ENCODE measurements at regions not wholly inside any gene's neighbourhood (a gene's known extent, or its start where the extent isn't known, plus 50 kb on each side); places are given as distances from the start of the nearest gene placed in this dataset.

DNA sequence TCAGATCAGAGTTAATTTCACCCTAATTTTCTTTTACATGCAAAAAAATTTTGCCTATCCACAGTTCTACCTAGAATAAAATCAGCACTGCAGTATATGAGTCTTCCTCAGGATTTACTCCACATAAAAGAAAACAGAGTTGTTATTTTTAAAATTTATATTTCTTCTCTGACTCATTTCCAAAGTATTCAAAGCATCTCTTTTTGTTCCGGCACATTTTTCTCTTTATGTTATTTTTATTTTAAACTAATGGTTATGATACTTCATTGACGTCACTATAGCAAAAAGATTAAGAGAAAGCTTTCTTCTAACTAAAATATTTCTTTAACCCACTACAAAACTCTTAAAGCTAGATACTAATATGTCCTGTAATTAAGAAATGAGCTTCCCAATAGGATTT, 590.4 kb downstream of the PRELID2 start:
- ATAC-seq (ENCODE audit: insufficient read depth, low read depth) (no peak), DNase-seq (no peak)
- no peaks in the 10 kb centered on the region for H3K36me3 ChIP-seq (ENCODE audit: insufficient read depth, low read length)
- no peaks in the 10 kb centered on the region for H3K79me2 ChIP-seq (ENCODE audit: insufficient read depth, low read length)
- no peak overlapping the region for H3K4me2 ChIP-seq (ENCODE audit: insufficient read depth, low read length)
- no peak overlapping the region for H2AFZ ChIP-seq (ENCODE audit: low read depth, low read length)
- no peaks in the 10 kb centered on the region for H3K9me3 ChIP-seq (ENCODE audit: insufficient read depth, low read length, severe bottlenecking)
- no peaks in the 10 kb centered on the region for H3K27me3 ChIP-seq (ENCODE audit: insufficient read depth, low read length, poor library complexity)
- H4K20me1 ChIP-seq (ENCODE audit: insufficient read depth, low read length): no peaks in the 10 kb centered on the region
- TF ChIP-seq EZH2 (IDR thresholded peaks at IDR 0.05; ENCODE audit: borderline replicate concordance, low read depth, low read length, severe bottlenecking): no peak
- TF ChIP-seq, protein P1, sequence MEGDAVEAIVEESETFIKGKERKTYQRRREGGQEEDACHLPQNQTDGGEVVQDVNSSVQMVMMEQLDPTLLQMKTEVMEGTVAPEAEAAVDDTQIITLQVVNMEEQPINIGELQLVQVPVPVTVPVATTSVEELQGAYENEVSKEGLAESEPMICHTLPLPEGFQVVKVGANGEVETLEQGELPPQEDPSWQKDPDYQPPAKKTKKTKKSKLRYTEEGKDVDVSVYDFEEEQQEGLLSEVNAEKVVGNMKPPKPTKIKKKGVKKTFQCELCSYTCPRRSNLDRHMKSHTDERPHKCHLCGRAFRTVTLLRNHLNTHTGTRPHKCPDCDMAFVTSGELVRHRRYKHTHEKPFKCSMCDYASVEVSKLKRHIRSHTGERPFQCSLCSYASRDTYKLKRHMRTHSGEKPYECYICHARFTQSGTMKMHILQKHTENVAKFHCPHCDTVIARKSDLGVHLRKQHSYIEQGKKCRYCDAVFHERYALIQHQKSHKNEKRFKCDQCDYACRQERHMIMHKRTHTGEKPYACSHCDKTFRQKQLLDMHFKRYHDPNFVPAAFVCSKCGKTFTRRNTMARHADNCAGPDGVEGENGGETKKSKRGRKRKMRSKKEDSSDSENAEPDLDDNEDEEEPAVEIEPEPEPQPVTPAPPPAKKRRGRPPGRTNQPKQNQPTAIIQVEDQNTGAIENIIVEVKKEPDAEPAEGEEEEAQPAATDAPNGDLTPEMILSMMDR (IDR thresholded peaks at IDR 0.05; ENCODE audit: borderline replicate concordance, extremely low read depth, low read length, poor library complexity, severe bottlenecking): no peak
- H3K4me3 ChIP-seq (ENCODE audit: low read depth in 1 of 2, low read length in 2 of 2): no peak overlapping the region
- no peak overlapping the region for H3K27ac ChIP-seq (ENCODE audit: low read length)
- H3K9ac ChIP-seq (ENCODE audit: low read depth, low read length): no peak overlapping the region
- H3K4me1 ChIP-seq (ENCODE audit: insufficient read depth, low read length): no peaks in the 10 kb centered on the region

DNA sequence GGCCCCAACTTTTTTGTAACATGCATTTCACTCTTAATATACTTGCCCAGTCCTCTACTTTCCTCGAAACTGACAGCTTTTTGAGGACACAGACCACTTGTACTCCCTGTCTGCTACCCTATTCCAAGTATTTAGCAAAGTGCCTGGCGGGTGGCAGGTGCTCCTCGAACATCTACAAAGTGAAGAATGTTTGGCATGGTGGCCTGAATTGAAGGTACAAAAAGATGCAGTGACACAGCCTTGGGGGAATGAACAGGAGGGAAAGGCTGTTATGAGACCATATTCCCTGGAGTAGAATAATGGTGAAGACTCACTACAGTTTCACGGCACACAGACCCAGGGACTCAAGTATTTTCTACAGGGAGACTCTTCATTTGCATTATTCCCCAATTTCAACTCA, 590.9 kb downstream of the PRELID2 start:
- no peak for DNase-seq
- Histone ChIP-seq H3K4me1 (ENCODE audit: insufficient read depth, low read length) (no peaks in the 10 kb centered on the region), H3K4me3 (ENCODE audit: low read depth in 1 of 2, low read length in 2 of 2) (no peak overlapping the region), H3K4me2 (ENCODE audit: insufficient read depth, low read length) (no peak overlapping the region), H4K20me1 (ENCODE audit: insufficient read depth, low read length) (no peaks in the 10 kb centered on the region), H2AFZ (ENCODE audit: low read depth, low read length) (no peak overlapping the region), H3K36me3 (ENCODE audit: insufficient read depth, low read length) (no peaks in the 10 kb centered on the region), H3K9me3 (ENCODE audit: insufficient read depth, low read length, severe bottlenecking) (no peaks in the 10 kb centered on the region), H3K79me2 (ENCODE audit: insufficient read depth, low read length) (no peaks in the 10 kb centered on the region), H3K9ac (ENCODE audit: low read depth, low read length) (no peak overlapping the region), H3K27ac (ENCODE audit: low read length) (no peak overlapping the region), H3K27me3 (ENCODE audit: insufficient read depth, low read length, poor library complexity) (no peaks in the 10 kb centered on the region)
- TF ChIP-seq, protein P1 (IDR thresholded peaks at IDR 0.05; ENCODE audit: borderline replicate concordance, extremely low read depth, low read length, poor library complexity, severe bottlenecking): no peak
- no peak for TF ChIP-seq EZH2 (IDR thresholded peaks at IDR 0.05; ENCODE audit: borderline replicate concordance, low read depth, low read length, severe bottlenecking)
- ATAC-seq (ENCODE audit: insufficient read depth, low read depth): no peak

DNA sequence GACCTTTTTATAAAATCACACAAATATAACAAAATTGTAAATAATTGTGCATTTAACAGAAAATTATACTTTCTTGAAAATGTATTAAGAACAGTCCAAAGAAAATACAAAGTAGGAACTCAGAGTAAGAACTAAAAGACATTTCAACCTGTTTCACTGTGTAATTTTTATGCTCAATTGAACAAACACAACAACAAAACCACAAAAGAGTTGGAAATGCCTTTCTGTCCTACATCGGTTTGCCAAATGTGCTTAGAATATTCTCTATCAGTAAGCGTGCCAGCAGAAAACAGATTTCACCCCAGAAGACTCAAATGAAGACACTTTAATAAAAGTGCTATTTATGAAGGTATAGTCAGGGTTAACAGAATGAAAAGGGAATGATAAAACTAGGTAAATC, 592.1 kb downstream of the PRELID2 start:
- Histone ChIP-seq H3K9ac (ENCODE audit: low read depth, low read length) (no peak overlapping the region), H3K4me2 (ENCODE audit: insufficient read depth, low read length) (no peak overlapping the region), H3K4me3 (ENCODE audit: low read depth in 1 of 2, low read length in 2 of 2) (no peak overlapping the region), H4K20me1 (ENCODE audit: insufficient read depth, low read length) (no peaks in the 10 kb centered on the region), H3K27me3 (ENCODE audit: insufficient read depth, low read length, poor library complexity) (no peaks in the 10 kb centered on the region), H3K9me3 (ENCODE audit: insufficient read depth, low read length, severe bottlenecking) (no peaks in the 10 kb centered on the region), H3K79me2 (ENCODE audit: insufficient read depth, low read length) (no peaks in the 10 kb centered on the region), H3K27ac (ENCODE audit: low read length) (no peak overlapping the region), H3K36me3 (ENCODE audit: insufficient read depth, low read length) (no peaks in the 10 kb centered on the region), H2AFZ (ENCODE audit: low read depth, low read length) (no peak overlapping the region), H3K4me1 (ENCODE audit: insufficient read depth, low read length) (no peaks in the 10 kb centered on the region)
- no peak for TF ChIP-seq EZH2 (IDR thresholded peaks at IDR 0.05; ENCODE audit: borderline replicate concordance, low read depth, low read length, severe bottlenecking)
- TF ChIP-seq, protein P1 (IDR thresholded peaks at IDR 0.05; ENCODE audit: borderline replicate concordance, extremely low read depth, low read length, poor library complexity, severe bottlenecking): no peak
- ATAC-seq (ENCODE audit: insufficient read depth, low read depth): no peak
- DNase-seq: no peak

DNA sequence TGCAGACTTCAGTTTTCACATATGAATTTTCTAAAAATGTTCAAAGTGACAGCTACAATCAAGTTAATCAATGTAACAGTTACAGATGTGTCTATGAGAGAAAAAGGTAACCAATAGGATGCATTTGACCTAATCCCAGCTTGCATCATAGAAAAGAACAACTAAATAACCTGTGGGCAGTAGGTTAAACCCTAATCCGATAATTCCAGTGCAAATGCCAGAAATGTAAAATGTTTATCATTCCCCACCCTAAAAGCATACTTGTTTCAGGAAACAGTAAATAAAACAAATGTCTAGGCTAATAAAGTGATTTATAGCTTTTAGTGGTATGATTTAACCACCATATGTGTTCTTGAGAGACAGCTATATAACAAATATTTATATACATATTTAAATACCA, 592.6 kb downstream of the PRELID2 start:
- Histone ChIP-seq H3K4me2 (ENCODE audit: insufficient read depth, low read length) (no peak overlapping the region), H3K27ac (ENCODE audit: low read length) (no peak overlapping the region), H3K9me3 (ENCODE audit: insufficient read depth, low read length, severe bottlenecking) (no peaks in the 10 kb centered on the region), H4K20me1 (ENCODE audit: insufficient read depth, low read length) (no peaks in the 10 kb centered on the region), H3K27me3 (ENCODE audit: insufficient read depth, low read length, poor library complexity) (no peaks in the 10 kb centered on the region), H3K79me2 (ENCODE audit: insufficient read depth, low read length) (no peaks in the 10 kb centered on the region), H3K9ac (ENCODE audit: low read depth, low read length) (no peak overlapping the region), H3K4me1 (ENCODE audit: insufficient read depth, low read length) (no peaks in the 10 kb centered on the region), H2AFZ (ENCODE audit: low read depth, low read length) (no peak overlapping the region), H3K36me3 (ENCODE audit: insufficient read depth, low read length) (no peaks in the 10 kb centered on the region), H3K4me3 (ENCODE audit: low read depth in 1 of 2, low read length in 2 of 2) (no peak overlapping the region)
- DNase-seq (no peak), ATAC-seq (ENCODE audit: insufficient read depth, low read depth) (no peak)
- TF ChIP-seq EZH2 (IDR thresholded peaks at IDR 0.05; ENCODE audit: borderline replicate concordance, low read depth, low read length, severe bottlenecking): no peak
- TF ChIP-seq, protein P1 (IDR thresholded peaks at IDR 0.05; ENCODE audit: borderline replicate concordance, extremely low read depth, low read length, poor library complexity, severe bottlenecking): no peak
